ENCODE measurements at regions not wholly inside any gene's neighbourhood (a gene's known extent, or its start where the extent isn't known, plus 50 kb on each side); places are given as distances from the start of the nearest gene placed in this dataset.

- H4K20me1 ChIP-seq (ENCODE audit: control insufficient read depth, extremely low read depth, insufficient read depth, low read length), result no peaks in the 10 kb centered on the region
- no peak overlapping the region for H3K4me3 ChIP-seq (ENCODE audit: control insufficient read depth in 2 of 3, extremely low read depth in 1 of 3, insufficient read depth in 2 of 3, low read depth in 1 of 3, low read length in 3 of 3)
- no peaks in the 10 kb centered on the region for H3K36me3 ChIP-seq (ENCODE audit: control insufficient read depth in 2 of 2, extremely low read depth in 1 of 2, insufficient read depth in 2 of 2, low read length in 2 of 2)
- no peak overlapping the region for H3K4me2 ChIP-seq (ENCODE audit: control insufficient read depth, extremely low read depth, insufficient read depth, low read depth, low read length)
- no peaks in the 10 kb centered on the region for H3K9me1 ChIP-seq (ENCODE audit: control insufficient read depth, extremely low read depth, insufficient read depth, low read length)
- H3K9ac ChIP-seq (ENCODE audit: control insufficient read depth, extremely low read depth, insufficient read depth, low read length), result no peak overlapping the region
- H3K27ac ChIP-seq (ENCODE audit: control insufficient read depth, insufficient read depth, low read length), result no peak overlapping the region
- DNase-seq (ENCODE audit: low read depth, low spot score), result no peak
- FAIRE-seq, result no peak
- H3K79me2 ChIP-seq (ENCODE audit: control insufficient read depth, insufficient read depth, low read length), result no peaks in the 10 kb centered on the region
- no peaks in the 10 kb centered on the region for H3K9me3 ChIP-seq (ENCODE audit: control insufficient read depth, low read depth, low read length)
- no peaks in the 10 kb centered on the region for H3K27me3 ChIP-seq (ENCODE audit: control insufficient read depth, extremely low read depth, insufficient read depth, low read length)
- no peak for TF ChIP-seq EZH2 (IDR thresholded peaks at IDR 0.05; ENCODE audit: low read length)
- TF ChIP-seq, protein P1, sequence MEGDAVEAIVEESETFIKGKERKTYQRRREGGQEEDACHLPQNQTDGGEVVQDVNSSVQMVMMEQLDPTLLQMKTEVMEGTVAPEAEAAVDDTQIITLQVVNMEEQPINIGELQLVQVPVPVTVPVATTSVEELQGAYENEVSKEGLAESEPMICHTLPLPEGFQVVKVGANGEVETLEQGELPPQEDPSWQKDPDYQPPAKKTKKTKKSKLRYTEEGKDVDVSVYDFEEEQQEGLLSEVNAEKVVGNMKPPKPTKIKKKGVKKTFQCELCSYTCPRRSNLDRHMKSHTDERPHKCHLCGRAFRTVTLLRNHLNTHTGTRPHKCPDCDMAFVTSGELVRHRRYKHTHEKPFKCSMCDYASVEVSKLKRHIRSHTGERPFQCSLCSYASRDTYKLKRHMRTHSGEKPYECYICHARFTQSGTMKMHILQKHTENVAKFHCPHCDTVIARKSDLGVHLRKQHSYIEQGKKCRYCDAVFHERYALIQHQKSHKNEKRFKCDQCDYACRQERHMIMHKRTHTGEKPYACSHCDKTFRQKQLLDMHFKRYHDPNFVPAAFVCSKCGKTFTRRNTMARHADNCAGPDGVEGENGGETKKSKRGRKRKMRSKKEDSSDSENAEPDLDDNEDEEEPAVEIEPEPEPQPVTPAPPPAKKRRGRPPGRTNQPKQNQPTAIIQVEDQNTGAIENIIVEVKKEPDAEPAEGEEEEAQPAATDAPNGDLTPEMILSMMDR (optimal IDR thresholded peaks at IDR 0.05 in 1 of 3, IDR thresholded peaks at IDR 0.05 in 1 of 3, conservative IDR thresholded peaks at IDR 0.05 in 1 of 3; ENCODE audit: extremely low read depth in 1 of 3, insufficient read depth in 2 of 3, low read length in 3 of 3), result no peak
- no peak overlapping the region for H2AFZ ChIP-seq (ENCODE audit: control insufficient read depth, low read length)
- H3K4me1 ChIP-seq (ENCODE audit: control insufficient read depth, extremely low read depth, insufficient read depth, low read length), result peaks cover 5% of the 10 kb centered on the region
- dilution Hi-C loops (cut with MboI; ENCODE audit: extremely low pct_ligation_motif_present, low sequenced_read_pairs), result no loop called here
Observed at GRCh38 chr5:143469125-143469524, 65.6 kb upstream of the NR3C1 start.

GRCh38 chr5:143466632-143467031 lies 63.1 kb upstream of the NR3C1 start:
- DNase-seq (ENCODE audit: low read depth, low spot score), result no peak
- Histone ChIP-seq H3K4me2 (ENCODE audit: control insufficient read depth, extremely low read depth, insufficient read depth, low read depth, low read length) (no peak overlapping the region), H3K9me1 (ENCODE audit: control insufficient read depth, extremely low read depth, insufficient read depth, low read length) (no peaks in the 10 kb centered on the region), H3K4me3 (ENCODE audit: control insufficient read depth in 2 of 3, extremely low read depth in 1 of 3, insufficient read depth in 2 of 3, low read depth in 1 of 3, low read length in 3 of 3) (no peak overlapping the region), H3K4me1 (ENCODE audit: control insufficient read depth, extremely low read depth, insufficient read depth, low read length) (peaks cover 5% of the 10 kb centered on the region), H3K36me3 (ENCODE audit: control insufficient read depth in 2 of 2, extremely low read depth in 1 of 2, insufficient read depth in 2 of 2, low read length in 2 of 2) (no peaks in the 10 kb centered on the region), H3K27ac (ENCODE audit: control insufficient read depth, insufficient read depth, low read length) (no peak overlapping the region), H4K20me1 (ENCODE audit: control insufficient read depth, extremely low read depth, insufficient read depth, low read length) (no peaks in the 10 kb centered on the region), H3K9ac (ENCODE audit: control insufficient read depth, extremely low read depth, insufficient read depth, low read length) (no peak overlapping the region), H3K27me3 (ENCODE audit: control insufficient read depth, extremely low read depth, insufficient read depth, low read length) (no peaks in the 10 kb centered on the region), H2AFZ (ENCODE audit: control insufficient read depth, low read length) (no peak overlapping the region), H3K9me3 (ENCODE audit: control insufficient read depth, low read depth, low read length) (no peaks in the 10 kb centered on the region), H3K79me2 (ENCODE audit: control insufficient read depth, insufficient read depth, low read length) (no peaks in the 10 kb centered on the region)
- TF ChIP-seq, protein P1 (optimal IDR thresholded peaks at IDR 0.05 in 1 of 3, IDR thresholded peaks at IDR 0.05 in 1 of 3, conservative IDR thresholded peaks at IDR 0.05 in 1 of 3; ENCODE audit: extremely low read depth in 1 of 3, insufficient read depth in 2 of 3, low read length in 3 of 3), result no peak
- no peak for TF ChIP-seq EZH2 (IDR thresholded peaks at IDR 0.05; ENCODE audit: low read length)
- FAIRE-seq, result no peak
- dilution Hi-C loops (cut with MboI; ENCODE audit: extremely low pct_ligation_motif_present, low sequenced_read_pairs), result no loop called here
